ENCODE measurements at regions not wholly inside any gene's neighbourhood (a gene's known extent, or its start where the extent isn't known, plus 50 kb on each side); places are given as distances from the start of the nearest gene placed in this dataset.

- TF ChIP-seq, protein P1, sequence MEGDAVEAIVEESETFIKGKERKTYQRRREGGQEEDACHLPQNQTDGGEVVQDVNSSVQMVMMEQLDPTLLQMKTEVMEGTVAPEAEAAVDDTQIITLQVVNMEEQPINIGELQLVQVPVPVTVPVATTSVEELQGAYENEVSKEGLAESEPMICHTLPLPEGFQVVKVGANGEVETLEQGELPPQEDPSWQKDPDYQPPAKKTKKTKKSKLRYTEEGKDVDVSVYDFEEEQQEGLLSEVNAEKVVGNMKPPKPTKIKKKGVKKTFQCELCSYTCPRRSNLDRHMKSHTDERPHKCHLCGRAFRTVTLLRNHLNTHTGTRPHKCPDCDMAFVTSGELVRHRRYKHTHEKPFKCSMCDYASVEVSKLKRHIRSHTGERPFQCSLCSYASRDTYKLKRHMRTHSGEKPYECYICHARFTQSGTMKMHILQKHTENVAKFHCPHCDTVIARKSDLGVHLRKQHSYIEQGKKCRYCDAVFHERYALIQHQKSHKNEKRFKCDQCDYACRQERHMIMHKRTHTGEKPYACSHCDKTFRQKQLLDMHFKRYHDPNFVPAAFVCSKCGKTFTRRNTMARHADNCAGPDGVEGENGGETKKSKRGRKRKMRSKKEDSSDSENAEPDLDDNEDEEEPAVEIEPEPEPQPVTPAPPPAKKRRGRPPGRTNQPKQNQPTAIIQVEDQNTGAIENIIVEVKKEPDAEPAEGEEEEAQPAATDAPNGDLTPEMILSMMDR (IDR thresholded peaks at IDR 0.05; ENCODE audit: control insufficient read depth, insufficient read depth, low read depth, low read length, missing control alignments) = no peak
- H3K4me3 ChIP-seq (ENCODE audit: control insufficient read depth, low read depth, low read length) = no peak overlapping the region
Measured at GRCh38 chr20:11467436-11467835, 450.3 kb upstream of the BTBD3 start.

GRCh38 chr20:11468880-11469279 lies 448.8 kb upstream of the BTBD3 start:
- TF ChIP-seq, protein P1 (IDR thresholded peaks at IDR 0.05; ENCODE audit: control insufficient read depth, insufficient read depth, low read depth, low read length, missing control alignments) = no peak
- no peak for DNase-seq (ENCODE audit: low read depth)
- no peak overlapping the region for H3K4me3 ChIP-seq (ENCODE audit: control insufficient read depth, low read depth, low read length)

More at GRCh38 chr20:11467436-11467835, 450.3 kb upstream of the BTBD3 start:
- no peak for DNase-seq (ENCODE audit: low read depth)

DNA sequence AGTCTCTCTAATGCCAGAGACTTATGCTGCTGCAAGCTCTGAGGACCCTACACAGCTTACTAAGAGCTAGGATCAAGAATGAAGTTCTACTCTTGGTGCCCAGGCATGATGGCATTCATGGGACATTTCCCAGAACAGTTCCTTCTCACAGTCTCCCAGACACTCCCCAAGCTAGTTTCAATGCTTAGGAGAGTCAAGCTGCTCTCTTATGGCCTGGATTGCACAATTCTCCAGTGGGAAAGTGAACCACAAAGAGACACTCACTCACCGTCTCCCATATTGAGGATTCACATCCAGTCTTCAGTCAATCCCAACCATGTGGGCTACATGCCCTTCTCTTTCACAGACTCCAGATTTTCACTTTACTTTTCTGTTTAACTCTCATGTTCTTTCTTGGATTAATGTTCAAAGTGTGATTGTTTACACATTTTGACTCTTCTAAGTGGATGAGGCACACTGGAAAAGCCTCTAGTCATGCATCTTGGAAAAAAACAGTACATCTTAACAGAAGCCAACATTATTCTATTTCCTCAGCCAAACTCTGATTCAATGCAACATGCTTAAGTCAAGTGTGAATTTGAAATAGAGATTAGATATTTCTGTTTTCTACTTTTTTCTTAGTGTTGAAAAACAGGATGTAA lies 447.8 kb upstream of the BTBD3 start:
- DNase-seq (ENCODE audit: low read depth) = no peak
- TF ChIP-seq, protein P1 (IDR thresholded peaks at IDR 0.05; ENCODE audit: control insufficient read depth, insufficient read depth, low read depth, low read length, missing control alignments) = no peak
- no peak overlapping the region for H3K4me3 ChIP-seq (ENCODE audit: control insufficient read depth, low read depth, low read length)

DNA sequence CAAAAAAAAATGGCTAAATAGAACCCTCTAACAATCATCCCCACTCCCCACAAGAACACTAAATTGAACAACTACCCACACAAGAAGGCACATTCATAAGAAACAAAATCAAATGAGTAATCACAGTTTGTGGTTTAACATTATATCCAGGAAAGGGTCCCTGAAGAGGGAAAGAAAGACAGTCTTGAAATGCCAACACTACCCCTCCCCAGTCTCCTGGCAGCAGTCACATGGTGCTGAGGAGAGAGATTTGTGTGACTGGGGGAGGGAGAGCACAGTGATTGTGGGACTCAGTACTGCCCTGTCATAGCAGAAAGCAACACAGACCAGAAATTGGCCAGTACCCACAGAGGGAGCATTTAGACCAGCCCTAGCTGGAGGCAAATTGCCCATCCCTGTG lies 443.7 kb upstream of the BTBD3 start:
- no peak overlapping the region for H3K4me3 ChIP-seq (ENCODE audit: control insufficient read depth, low read depth, low read length)
- no peak for DNase-seq (ENCODE audit: low read depth)
- TF ChIP-seq, protein P1 (IDR thresholded peaks at IDR 0.05; ENCODE audit: control insufficient read depth, insufficient read depth, low read depth, low read length, missing control alignments) = no peak

DNA sequence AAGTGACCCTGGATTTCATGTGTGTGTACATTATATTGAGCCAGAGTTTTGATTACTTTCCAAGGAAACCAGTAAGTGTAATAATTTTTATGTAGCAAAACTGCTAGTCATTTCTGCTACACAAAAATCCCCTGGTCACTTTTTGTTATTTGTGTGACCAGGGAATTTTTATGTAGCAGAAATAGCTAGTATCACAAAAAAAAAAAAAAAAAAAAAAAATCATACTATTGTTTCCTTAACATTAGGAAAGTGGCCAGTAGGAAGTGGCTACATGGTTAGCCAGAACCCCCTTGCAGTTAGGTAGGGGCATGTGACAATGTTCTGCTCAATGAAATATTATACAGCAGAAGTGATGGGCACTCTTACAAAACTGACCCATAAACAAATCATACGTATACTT lies 434.0 kb upstream of the BTBD3 start:
- TF ChIP-seq, protein P1 (IDR thresholded peaks at IDR 0.05; ENCODE audit: control insufficient read depth, insufficient read depth, low read depth, low read length, missing control alignments) = no peak
- no peak overlapping the region for H3K4me3 ChIP-seq (ENCODE audit: control insufficient read depth, low read depth, low read length)
- DNase-seq (ENCODE audit: low read depth) = no peak

GRCh38 chr20:11484479-11484878 lies 433.2 kb upstream of the BTBD3 start:
- no peak for DNase-seq (ENCODE audit: low read depth)
- TF ChIP-seq, protein P1 (IDR thresholded peaks at IDR 0.05; ENCODE audit: control insufficient read depth, insufficient read depth, low read depth, low read length, missing control alignments) = no peak
- H3K4me3 ChIP-seq (ENCODE audit: control insufficient read depth, low read depth, low read length) = no peak overlapping the region

Data from AG09309 (cell line).